Eye (tissue), 1 donor: ENCODE measurements at regions not wholly inside any gene's neighbourhood (a gene's known extent, or its start where the extent isn't known, plus 50 kb on each side); places are given as distances from the start of the nearest gene placed in this dataset.

Source experiments
- DNase-seq: peaks from one replicate; pipeline ENCODE4 v3.0.0-alpha.2; 2015

DNA sequence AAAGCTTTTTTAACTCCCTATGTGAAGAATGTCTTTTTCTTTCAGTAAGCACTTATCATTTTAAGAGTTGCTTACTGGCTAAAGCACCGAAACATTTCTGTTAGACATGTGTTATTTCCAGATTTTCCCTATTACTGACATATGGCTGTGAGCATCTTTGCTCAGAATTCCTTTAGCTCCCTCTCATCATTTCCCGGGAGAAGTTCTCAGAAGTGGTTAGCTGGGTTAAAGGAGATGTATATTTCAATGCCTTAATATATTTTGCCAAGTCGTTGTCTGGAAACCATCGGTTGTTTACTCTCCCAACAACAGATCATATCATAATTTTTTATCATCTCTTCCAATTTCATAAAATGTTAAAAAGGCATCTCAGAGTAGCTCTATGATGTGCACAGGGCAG is 396.5 kb downstream of the OCA2 start:
- peak; percentile 38 for DNase-seq

DNA sequence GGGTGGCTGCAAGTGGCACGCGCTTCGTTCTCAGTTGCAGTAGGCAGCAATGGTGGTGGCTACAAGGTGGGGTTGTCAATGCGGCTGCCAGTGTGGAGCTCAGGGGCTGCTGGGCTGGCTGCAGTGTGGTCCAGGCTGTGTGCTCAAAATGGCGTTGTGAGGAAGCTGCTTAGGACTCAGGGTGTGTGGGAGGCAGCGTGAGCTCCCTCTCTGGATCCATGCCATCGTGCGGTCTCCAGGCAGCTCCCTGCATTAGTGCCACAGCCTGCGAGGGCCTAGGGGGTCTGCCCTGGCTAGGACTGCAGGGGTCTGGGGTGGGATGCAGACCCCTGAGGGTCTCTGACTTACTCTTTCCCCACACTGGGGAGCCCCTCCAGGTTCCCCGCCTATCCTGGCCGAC is 397.2 kb downstream of the OCA2 start:
- no peak for DNase-seq

DNA sequence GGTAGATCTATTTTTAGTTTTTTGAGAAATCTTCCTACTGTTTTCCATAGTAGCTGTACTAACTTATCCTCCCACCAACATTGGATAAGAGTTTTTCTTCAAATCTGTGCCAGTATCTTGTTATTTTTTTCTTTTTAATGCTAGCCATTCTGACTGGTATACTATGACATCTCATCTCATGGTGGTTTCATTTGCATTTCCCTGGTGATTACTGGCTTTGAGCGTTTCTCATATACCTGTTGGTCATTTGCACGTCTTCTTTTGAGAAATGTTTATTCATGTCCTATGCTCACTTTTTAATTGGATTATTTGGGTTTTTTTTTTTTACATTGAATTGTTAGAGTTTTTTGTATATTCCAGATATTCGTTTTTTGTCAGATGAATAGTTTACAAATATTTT is 398.1 kb downstream of the OCA2 start:
- DNase-seq = no peak

DNA sequence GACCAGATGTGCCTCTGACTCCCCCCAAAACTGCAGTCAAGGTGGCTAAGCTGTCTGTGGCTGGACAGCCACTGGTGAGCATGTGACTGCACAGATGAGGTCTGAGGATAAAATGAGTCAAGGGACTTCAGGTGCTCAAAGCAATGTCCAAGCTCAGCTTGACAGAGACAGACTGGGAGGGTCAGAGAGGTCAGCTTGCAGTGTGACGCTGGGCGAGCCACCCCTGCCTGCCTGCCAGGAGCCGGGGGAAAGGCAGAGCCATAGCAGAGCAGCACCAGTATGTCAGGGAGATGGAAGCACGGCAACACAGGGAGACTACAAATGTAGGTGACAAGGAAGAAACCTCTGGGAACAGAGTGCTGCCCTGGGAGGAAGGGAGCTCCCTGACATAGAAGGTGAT is 399.4 kb downstream of the OCA2 start:
- DNase-seq = no peak

DNA sequence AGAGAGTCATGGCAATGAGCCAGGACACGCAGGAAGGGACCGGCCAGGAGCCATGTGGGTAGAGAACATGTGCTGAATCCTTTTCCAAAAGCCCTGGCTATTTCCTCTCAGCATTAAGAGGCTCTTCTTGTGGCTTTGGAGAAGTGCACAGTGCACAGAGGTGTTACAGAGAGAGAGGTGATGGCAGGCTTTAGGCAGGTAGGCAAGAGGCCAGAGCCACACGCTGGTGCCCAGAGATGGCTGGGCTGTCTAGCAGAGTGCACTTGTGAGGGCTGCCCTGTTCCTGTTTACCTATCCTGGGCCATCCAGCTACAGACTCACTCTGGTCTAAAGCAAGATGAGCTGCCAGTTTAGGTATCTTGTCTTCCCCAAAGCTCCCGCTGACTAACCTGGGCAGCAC is 402.6 kb downstream of the OCA2 start:
- no peak for DNase-seq

DNA sequence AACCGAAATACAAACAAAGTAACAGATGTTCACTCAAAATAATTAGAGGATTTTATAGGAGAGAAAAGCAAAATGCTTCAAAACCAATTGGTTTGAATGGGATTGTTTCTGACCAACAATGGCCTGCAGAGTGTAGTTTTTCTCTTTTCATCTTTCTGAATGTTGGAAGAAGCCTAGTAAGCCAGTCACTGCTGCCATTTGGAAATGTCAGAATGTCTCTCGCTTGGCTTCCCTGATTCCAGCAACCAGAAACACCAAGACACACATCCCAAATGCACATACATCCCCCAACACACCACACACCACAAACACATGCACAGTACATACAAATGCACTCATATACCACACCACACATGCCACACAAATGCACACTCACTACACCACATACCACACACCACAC is 403.4 kb downstream of the OCA2 start:
- DNase-seq = no peak

DNA sequence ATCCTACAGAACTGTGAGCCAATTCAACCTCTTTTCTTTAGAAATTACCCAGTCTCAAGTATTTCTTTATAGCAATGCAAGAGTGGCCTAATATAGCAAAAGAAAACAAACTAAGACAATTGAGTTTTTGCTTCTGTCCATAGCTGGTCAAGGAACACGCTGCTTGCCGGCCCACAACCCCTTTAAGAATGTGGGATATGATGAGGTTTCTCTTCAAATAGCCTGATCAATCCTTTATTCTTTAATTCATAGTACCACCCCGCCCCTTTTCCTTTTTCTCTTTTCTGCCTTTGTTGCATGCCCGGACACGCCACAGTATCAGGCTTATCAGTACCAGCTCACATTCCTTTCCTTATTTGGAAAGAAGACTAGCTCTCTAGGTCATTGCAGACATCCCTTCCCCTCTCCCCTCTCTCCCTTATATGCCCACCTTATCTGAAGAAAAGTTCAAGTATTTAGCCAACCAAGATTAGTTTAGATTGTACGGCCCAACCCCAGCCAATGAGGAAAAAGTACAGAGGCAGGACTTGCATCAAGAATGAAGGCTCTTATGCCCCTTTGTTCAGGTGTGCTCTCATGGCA is 404.5 kb downstream of the OCA2 start:
- DNase-seq = no peak

DNA sequence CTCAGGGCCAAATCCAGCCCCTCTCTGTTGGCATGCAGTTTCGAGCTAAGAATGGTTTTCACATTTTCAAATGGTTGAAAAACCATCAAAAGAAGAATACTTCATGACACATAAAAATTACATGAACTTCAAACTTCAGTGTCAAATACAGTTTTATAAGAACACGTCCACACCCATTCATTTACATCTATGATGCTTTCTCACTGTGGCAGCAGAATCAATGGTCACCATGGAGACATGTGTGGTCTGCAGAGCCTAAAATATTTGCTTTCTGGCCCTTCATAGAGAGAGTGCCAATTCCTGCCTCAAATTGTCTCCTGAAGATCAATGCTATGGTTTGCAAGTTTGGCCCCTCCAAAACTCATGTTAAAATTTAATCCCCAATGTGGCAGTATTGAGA is 405.8 kb downstream of the OCA2 start:
- DNase-seq = no peak

DNA sequence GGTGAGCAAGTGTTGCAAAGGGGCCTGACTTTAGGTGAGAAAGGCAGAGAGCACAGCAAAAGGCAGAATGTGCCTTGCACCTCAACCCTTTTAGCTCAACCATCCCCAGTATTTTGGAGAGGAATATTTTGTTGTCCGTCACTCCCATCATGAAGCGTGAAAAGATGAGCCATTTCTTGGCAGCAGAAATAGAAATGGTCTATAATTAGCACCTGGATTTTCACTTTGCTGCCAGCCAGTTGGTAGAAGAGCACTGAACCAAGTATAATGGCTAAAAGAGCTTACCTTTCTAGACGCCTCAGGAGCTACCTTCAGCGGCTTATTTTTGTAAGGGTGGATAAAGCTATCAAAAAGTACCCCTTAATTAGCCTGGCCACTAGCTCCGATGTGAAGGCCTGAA is 406.7 kb downstream of the OCA2 start:
- DNase-seq = no peak

DNA sequence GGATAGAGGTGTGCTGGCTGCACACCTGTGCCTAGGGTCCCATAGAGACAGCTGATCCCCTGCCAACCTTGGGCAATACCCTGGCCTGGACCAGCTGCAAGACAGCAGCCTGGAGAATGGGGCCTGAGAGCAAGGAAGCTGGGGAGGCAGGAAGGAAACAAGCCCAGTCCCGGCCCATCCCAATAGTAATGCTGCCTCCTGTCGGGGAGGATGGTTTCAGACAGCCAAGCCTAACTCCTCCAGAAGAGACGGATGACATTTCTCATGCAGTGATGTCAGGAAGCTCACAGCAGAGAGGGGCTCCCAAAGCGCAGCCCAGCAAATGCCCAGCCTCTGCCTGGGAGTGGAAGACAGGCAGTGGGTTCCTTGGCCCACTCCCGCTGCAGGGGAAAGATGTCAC is 408.8 kb downstream of the OCA2 start:
- DNase-seq = no peak

DNA sequence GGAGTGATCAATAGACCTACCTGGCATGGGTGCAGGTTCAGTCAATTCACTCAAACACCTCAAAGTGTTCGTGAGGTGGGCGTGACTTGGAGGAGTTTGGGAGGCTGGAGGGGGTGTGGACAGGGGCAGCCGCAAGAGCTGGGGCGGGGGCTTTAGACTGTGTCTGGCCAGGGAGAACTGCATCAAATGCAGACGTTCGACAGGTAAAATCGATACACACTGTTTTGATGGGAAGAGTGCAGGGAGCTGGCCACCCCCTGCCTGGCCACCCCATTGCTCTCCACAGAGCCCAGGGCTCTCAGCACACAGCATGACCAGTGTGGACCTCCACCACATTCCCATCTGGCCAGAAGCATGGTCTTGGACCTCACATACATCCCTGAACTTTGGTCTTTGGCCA is 412.1 kb downstream of the OCA2 start:
- DNase-seq = no peak

DNA sequence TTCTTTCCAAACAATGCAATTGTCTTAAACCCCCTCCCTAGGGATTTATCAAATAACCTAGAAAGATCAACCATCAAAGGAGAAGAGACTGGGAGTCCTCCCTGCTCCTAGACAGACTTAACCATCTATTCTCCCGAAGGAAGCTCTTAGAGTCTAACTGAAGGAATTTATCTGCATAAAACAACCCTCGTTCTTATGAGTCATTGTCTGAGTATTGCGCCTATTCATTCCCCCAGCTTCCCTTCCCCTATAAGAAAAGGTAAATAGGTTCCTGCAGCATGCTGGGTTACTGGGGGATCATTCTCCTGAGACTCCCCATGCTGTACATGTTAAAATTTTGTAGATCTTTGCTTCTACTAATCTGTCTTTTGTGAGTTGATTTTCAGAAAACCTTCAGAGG is 412.7 kb downstream of the OCA2 start:
- DNase-seq = no peak

DNA sequence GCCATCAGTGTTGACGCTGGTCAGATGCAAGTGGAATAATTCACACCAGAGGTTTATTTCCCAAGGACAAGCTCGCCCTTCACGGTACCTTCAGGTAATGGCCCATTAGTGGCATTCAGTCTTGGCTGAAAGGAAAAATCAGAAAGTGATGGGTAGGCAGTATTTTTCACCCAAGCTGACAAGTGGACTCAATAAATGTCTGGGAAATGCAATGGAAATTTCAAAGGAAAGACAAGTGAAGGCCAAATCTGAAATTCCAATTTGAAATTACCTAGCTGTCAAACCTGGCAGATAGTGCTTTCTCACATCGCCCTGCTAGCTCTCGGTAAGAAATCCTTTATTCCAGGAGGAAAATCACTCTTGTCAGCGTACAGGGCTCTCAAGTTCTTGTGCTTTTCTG is 413.5 kb downstream of the OCA2 start:
- DNase-seq = no peak

DNA sequence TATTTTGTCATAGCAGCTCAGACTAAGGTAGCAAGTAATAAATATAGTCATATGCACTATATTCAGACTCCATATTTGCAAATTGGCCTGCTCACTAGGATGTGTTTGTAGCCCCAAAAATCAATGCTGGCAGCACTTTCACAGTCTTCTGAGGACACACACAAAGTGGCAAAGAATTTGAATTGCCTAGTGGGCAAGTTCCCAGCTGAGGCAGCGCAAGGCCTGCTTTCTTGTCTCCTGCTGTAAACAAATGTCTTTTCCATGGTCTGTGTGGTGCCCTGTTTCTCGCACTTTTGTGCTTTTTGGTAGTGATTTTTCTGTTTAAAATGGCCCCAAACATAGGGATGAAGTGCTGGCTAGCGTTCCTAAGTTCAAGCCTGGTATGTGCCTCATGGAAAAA is 416.0 kb downstream of the OCA2 start:
- DNase-seq = no peak

DNA sequence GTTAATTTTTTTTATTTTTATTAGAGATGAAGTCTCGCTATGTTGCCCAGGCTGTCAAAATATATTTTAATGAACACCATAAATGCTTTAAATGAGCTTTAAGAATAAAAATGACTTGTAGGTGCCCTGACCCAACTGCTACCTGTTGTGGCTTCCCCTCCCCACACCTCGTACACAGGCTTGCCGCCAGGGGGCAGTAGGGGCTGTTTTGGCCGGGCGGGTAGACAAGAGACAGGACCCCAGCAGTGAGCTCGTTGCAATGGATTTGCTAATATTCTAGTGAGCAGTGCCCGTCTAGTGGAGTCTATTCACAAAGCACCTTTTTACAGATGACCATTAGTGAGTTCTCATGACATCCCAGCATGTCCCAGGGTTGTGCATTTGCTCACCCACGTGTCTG is 418.1 kb downstream of the OCA2 start:
- peak; percentile 73 for DNase-seq

DNA sequence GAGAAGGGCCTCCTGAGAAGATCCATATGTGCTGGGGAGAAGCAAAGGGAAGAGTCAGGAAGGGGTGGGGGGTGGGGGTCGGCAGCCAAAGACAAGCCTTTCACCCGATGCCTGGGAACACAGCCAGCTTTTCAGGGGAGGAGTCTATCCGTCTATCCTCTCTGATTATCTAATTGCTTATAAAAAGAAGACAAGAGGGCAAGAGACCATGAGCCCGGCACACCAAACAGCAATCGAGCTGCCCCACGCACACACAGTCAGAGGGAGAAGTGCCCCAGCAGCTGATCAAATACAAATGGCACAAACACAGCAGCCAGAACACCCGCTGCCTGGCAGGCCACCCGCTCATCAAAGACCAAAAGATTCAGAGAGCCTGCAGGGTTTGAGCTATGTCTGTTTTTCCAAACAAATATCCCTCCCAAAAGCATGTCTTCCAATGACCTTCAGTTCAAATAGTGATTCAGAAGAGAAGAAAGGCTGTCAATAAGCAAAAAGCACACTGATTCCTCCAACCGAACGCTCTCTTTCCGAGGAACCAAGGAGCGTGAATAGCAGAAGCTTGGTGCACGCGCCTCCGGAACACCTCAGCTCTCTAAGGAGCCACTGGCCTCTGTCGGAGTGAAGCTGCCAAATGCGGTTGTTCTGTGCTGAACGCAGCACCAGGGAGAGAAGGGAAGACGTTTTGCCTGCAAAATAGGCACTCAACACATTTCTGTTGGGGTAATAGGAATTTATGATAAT is 419.2 kb downstream of the OCA2 start:
- DNase-seq = peak; percentile 82

DNA sequence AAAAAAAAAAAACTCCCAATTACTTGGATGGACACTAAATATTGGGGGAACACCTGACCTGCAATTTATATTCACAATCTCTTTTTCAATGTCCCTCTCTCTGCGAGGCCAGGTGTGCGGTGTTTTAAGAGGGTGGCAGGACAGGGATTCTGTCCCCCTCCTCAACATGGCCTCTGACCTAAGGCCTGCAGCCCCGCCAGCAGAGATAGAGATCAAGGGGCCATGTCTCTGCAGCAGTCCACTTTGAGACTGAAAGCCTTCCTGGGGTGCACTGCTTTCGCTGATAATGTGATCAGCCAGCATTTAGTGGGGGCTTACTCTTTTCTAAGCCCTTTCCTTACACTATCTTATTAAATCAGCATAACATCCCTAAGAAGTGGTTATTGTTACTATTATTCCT is 419.9 kb downstream of the OCA2 start:
- no peak for DNase-seq

DNA sequence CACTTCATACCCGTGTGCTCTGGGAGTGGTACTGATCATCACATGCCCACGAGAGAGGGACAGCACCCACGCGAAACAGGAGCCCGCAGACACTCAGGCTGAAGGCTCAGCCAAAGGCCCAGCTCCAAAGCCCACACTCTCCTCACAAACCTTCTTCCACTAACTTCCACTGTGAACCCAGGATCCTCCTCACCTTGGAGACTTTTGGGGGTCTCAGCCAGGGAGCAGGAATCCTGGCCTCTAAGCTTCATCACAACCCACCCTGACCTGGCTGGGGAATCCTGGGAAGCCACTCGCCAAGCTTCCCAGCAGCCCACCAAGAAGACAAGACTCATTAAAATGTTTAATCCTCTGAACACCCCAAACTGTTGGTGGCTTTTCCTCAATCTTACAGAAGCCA is 421.2 kb downstream of the OCA2 start:
- no peak for DNase-seq

DNA sequence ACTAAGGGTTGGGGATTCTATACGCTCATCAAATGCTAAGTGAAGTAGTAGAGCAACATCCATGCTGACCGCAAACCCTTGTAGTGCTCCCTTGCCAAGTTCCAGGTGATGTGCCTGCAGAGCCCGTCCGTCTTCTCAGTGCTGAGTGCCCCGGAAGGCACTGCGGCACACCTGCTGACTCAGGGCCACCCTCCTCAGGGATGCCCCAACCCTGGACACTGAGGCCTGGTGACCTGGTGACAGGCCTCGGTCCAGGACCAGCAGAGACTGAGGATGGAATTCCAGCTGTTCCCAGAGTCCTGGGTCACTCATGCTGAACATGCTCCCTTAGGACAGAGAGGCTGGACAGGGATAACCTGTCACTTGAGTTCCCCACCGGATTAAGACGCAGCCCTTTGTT is 422.5 kb downstream of the OCA2 start:
- no peak for DNase-seq

DNA sequence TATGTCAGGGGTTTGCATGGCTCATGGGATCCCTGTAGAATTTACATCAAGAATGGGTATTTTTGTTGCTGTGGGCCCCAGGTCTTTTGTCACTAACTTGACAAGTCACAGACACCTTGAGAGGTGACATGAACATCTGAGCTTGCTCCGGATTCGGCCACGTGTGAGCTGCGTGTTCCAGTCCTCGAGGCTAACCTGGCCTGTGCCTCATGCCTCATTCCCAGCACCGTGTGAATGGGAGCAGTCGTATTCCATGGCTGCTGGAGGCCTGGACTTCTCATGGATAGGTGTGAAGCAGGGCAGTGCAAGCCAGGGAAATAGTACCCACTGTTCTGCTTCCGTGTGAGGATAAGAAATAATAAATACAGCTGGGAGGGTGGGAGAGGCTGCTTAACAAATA is 423.5 kb downstream of the OCA2 start:
- DNase-seq = no peak

DNA sequence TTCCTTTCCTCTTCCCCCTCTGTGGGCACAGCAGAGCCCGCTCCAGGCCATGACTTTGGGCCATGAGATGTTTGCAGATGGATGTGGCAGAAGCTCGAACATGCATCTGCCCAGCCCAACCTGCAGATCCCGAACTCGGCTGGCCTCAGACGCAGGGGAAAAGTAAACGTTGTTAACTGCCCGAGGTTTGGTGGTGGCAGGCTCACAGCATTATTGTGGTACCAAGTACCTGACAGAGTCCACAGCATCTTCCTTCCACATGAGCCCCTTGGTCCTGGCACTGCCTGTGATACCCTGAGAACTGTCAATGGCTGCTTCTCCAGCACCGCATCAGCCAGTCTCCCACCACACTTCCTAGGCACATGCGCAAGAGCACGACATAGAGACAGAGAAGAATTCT is 424.3 kb downstream of the OCA2 start:
- no peak for DNase-seq

DNA sequence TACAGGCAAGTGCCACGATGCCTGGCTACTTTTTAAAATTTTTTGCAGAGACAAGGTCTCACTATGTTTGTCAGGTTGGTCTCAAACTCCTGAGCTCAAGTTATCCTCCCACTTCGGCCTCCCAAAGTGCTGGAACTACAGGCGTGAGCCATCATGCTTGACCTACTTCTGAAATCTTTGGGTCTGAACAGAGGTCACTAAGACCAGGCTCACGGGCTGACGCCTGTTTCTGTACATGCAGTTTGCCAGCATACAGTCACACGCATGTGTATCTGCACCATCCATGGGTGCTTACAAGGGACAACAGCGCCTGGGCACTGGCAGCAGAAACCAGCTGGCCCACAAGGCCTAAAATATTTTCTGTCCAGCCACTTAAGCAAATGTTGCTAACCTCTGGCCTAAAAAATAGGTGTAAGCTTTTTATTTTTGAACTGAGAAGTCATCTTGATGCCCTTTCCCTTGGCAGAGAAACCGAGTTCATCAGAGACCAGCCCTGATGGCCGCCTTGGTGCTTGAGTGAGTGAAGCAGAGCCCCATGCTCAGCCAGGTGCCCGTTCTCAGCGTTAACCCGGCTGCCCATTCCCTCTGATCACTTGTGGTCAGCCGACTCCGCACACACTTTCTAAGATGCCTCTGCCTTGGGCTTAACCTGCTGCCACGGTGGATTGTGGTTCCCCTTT is 425.2 kb downstream of the OCA2 start:
- DNase-seq = no peak

DNA sequence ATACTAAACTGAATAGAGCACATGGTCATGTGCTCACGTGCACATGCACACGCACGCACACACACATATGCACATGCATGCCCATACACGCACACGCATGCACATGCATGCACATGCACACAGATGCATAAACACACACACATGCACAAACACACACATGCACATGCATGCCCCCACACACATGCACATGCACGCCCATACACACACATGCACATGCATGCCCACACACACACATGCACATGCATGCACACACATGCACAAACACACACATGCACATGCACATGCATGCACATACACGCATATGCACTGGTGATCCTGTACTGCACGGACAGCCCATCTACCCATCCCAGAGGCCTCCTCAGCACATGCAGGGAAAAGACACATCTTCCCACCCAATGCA is 426.6 kb downstream of the OCA2 start:
- DNase-seq = no peak

DNA sequence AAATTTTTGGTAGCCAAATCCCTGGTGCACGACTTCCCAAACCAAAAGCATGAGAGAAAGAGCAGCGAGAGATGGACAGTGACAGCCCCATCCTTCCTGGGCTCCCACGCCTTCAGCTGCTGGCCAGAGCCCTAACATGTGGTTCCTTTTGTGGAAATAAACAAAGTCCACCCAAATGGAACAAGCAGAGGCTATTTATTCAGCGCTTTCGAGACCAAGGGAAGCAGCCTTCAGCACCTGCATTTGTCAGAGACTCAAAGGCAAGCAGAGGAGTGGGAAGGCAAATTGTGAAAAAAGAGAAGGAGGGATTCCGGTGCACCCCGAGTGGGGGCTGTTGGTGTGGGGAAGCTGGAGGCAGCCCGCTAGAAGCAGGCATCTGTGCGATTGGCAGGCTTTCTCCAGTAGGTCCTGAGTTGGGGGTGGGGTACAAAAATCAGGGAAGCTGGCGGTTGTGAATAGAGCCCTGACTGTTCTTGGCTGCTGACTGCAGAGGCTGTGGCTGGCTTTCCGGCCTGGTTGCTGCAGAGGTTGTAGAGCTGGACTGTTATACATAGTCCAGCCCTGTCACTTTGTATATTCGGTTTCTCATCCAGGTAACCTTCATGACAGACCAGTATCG is 427.2 kb downstream of the OCA2 start:
- no peak for DNase-seq
